Daoy (cell line): ENCODE measurements at regions not wholly inside any gene's neighbourhood (a gene's known extent, or its start where the extent isn't known, plus 50 kb on each side); places are given as distances from the start of the nearest gene placed in this dataset.
"Not testable (repeated sequence)": the region's sequence is repeated elsewhere in the genome, so short reads cannot be mapped to it uniquely, and the experiment has no call there.

ENCODE experiments used
- DNase-seq: peaks from one replicate; pipeline ENCODE4 v3.0.0-alpha.2; 2015; ENCODE audit warnings: low read depth

- not testable (repeated sequence) for DNase-seq
Measured at GRCh38 chrX:63179852-63180251, 171.3 kb downstream of the SPIN4 start.

- DNase-seq = not testable (repeated sequence)
Measured at GRCh38 chrX:63176578-63176977, 174.6 kb downstream of the SPIN4 start.

- DNase-seq = not testable (repeated sequence)
Measured at GRCh38 chrX:63173841-63174718, 177.1 kb downstream of the SPIN4 start.

- DNase-seq = not testable (repeated sequence)
Measured at GRCh38 chrX:63169416-63169815, 181.7 kb downstream of the SPIN4 start.

- DNase-seq = not testable (repeated sequence)
Measured at GRCh38 chrX:63168949-63169348, 182.2 kb downstream of the SPIN4 start.

- not testable (repeated sequence) for DNase-seq
Measured at GRCh38 chrX:63167002-63167401, 184.1 kb downstream of the SPIN4 start.

GRCh38 chrX:63160994-63161393 is 190.1 kb downstream of the SPIN4 start:
- DNase-seq = not testable (repeated sequence)

GRCh38 chrX:63160340-63160739 is 190.8 kb downstream of the SPIN4 start:
- DNase-seq = not testable (repeated sequence)

- not testable (repeated sequence) for DNase-seq
Measured at GRCh38 chrX:63145526-63145925, 205.6 kb downstream of the SPIN4 start.

GRCh38 chrX:63142588-63142987 is 208.5 kb downstream of the SPIN4 start:
- not testable (repeated sequence) for DNase-seq

GRCh38 chrX:63135859-63136258 is 215.3 kb downstream of the SPIN4 start:
- DNase-seq = not testable (repeated sequence)

- DNase-seq = no peak
Measured at GRCh38 chrX:63128509-63128908, 222.6 kb downstream of the SPIN4 start.

GRCh38 chrX:63115196-63115595 is 235.9 kb downstream of the SPIN4 start:
- DNase-seq = no peak

- DNase-seq = no peak
Measured at GRCh38 chrX:63101879-63102620, 249.1 kb downstream of the SPIN4 start.

- DNase-seq = no peak
Measured at GRCh38 chrX:63058204-63058603, 292.9 kb downstream of the SPIN4 start.

- DNase-seq = no peak
Measured at GRCh38 chrX:63050225-63050624, 300.9 kb downstream of the SPIN4 start.

GRCh38 chrX:63032811-63033210 is 318.3 kb downstream of the SPIN4 start:
- DNase-seq = no peak

- DNase-seq = no peak
Measured at GRCh38 chrX:63013549-63013948, 337.6 kb downstream of the SPIN4 start.

GRCh38 chrX:63012574-63012973 is 338.6 kb downstream of the SPIN4 start:
- no peak for DNase-seq

GRCh38 chrX:63000196-63000595 is 350.9 kb downstream of the SPIN4 start:
- DNase-seq = not testable (repeated sequence)
